ENCODE measurements at regions not wholly inside any gene's neighbourhood (a gene's known extent, or its start where the extent isn't known, plus 50 kb on each side); places are given as distances from the start of the nearest gene placed in this dataset.

DNA sequence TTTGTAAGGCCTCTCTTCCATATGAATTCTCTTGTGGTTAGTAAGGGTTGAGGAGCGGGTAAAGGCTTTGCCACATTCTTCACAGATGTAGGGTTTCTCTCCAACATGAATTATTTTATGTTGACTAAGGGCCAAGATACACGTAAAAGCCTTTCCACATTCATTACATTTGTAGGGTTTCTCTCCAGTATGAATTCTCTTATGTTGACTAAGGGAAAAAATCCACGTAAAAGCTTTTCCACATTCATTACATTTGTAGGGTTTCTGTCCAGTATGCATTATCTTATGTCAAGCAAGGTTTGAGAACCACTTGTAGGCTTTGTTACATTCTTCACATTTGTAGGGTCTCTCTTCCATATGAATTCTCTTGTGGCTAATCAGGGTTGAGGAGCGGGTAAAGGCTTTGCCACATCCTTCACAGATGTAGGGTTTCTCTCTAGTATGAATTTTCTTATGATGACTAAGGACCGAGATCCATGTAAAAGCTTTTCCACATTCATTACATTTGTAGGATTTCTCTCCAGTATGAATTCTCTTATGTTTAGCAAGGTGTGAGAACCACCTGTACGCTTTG, 493.0 kb downstream of the ZNF479 start:
- TF ChIP-seq, protein P1, sequence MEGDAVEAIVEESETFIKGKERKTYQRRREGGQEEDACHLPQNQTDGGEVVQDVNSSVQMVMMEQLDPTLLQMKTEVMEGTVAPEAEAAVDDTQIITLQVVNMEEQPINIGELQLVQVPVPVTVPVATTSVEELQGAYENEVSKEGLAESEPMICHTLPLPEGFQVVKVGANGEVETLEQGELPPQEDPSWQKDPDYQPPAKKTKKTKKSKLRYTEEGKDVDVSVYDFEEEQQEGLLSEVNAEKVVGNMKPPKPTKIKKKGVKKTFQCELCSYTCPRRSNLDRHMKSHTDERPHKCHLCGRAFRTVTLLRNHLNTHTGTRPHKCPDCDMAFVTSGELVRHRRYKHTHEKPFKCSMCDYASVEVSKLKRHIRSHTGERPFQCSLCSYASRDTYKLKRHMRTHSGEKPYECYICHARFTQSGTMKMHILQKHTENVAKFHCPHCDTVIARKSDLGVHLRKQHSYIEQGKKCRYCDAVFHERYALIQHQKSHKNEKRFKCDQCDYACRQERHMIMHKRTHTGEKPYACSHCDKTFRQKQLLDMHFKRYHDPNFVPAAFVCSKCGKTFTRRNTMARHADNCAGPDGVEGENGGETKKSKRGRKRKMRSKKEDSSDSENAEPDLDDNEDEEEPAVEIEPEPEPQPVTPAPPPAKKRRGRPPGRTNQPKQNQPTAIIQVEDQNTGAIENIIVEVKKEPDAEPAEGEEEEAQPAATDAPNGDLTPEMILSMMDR (IDR thresholded peaks at IDR 0.05) = no peak
- TF ChIP-seq POLR2A (IDR thresholded peaks at IDR 0.05) = no peak
- no peak for TF ChIP-seq EP300 (IDR thresholded peaks at IDR 0.05)

All from tibial nerve (tissue), 4 donors.